Caco-2 (cell line): ENCODE measurements at regions not wholly inside any gene's neighbourhood (a gene's known extent, or its start where the extent isn't known, plus 50 kb on each side); places are given as distances from the start of the nearest gene placed in this dataset.

Experiments used
- BruUV-seq: library from RNA; stranded (reverse); fragments of 400-500 nt; replicated peaks from 2 replicates; lab custom pipeline; 2021; lab: Mats Ljungman, UMichigan
- CTCF ChIA-PET: fragments of 300-600 bp; sonication (Branson Sonifier 250); formaldehyde crosslinking; loops from one replicate; lab custom pipeline; 2022; ENCODE audit warnings: antibody characterized with exemption; lab: Charles Lee
- POLR2A ChIA-PET: fragments of 300-600 bp; sonication (Branson Sonifier 250); formaldehyde crosslinking; loops from one replicate; lab custom pipeline; 2022; ENCODE audit warnings: antibody characterized with exemption; lab: Charles Lee
- DNase-seq, 2 experiments: peaks; one replicate each; pipeline versions ENCODE4 v3.0.0 to v3.0.0-alpha.2; 2020 to 2022
- H3K27me3 ChIP-seq: replicated peaks from 2 replicates; pipeline ENCODE4 v1.6.0; 2011; ENCODE audit warnings: low read length; ENCODE audit not compliant: control insufficient read depth, insufficient read depth
- H3K36me3 ChIP-seq: 2 replicates; pipeline ENCODE4 v1.5.1; 2011; ENCODE audit warnings: low read length; ENCODE audit not compliant: control insufficient read depth, insufficient read depth
- H3K4me1 ChIP-seq: fragments of 250-450 bp; sonication (Bioruptor Pico); 2 replicates; pipeline ENCODE4 v1.5.1; 2020; ENCODE audit warnings: mild to moderate bottlenecking
- H3K4me3 ChIP-seq: 2 replicates; pipeline ENCODE4 v1.5.1; 2011; ENCODE audit warnings: low read depth, mild to moderate bottlenecking, control low read depth, low read length
- H3K9me3 ChIP-seq: fragments of 250-450 bp; sonication (Bioruptor Pico); 2 replicates; pipeline ENCODE4 v1.5.1; 2020; ENCODE audit warnings: mild to moderate bottlenecking, moderate library complexity
- H3K27ac Mint-ChIP-seq: one replicate; pipeline ENCODE4 v1.8.0; 2022; ENCODE audit warnings: mixed read lengths; ENCODE audit not compliant: unreplicated experiment
- H3K27me3 Mint-ChIP-seq: one replicate; pipeline ENCODE4 v1.8.0; 2022; ENCODE audit warnings: mixed read lengths; ENCODE audit not compliant: insufficient read depth, unreplicated experiment
- H3K36me3 Mint-ChIP-seq: one replicate; pipeline ENCODE4 v1.8.0; 2022; ENCODE audit warnings: mild to moderate bottlenecking, mixed read lengths; ENCODE audit not compliant: insufficient read depth, unreplicated experiment
- H3K4me1 Mint-ChIP-seq: one replicate; pipeline ENCODE4 v1.8.0; 2022; ENCODE audit warnings: low read depth, mixed read lengths; ENCODE audit not compliant: unreplicated experiment
- H3K4me3 Mint-ChIP-seq: one replicate; pipeline ENCODE4 v1.8.0; 2022; ENCODE audit warnings: mild to moderate bottlenecking, moderate library complexity, mixed read lengths; ENCODE audit not compliant: unreplicated experiment
- H3K9me3 Mint-ChIP-seq: one replicate; pipeline ENCODE4 v1.8.0; 2022; ENCODE audit warnings: mixed read lengths; ENCODE audit not compliant: unreplicated experiment
- CTCF ChIP-seq, 2 experiments: fragments of 200-600 bp in 1 of 2; IDR thresholded peaks; 1 replicate in 1 of 2; 2 replicates in 1 of 2; pipeline versions ENCODE4 v1.5.1 to v1.8.0; 2011 to 2022; ENCODE audit warnings: antibody characterized with exemption in 1 of 2, control low read depth in 1 of 2, inconsistent platforms in 1 of 2, low read depth in 1 of 2, low read length in 1 of 2, mild to moderate bottlenecking in 1 of 2, moderate library complexity in 1 of 2; ENCODE audit not compliant: insufficient read depth in 1 of 2, severe bottlenecking in 1 of 2, unreplicated experiment in 1 of 2
- intact Hi-C: fragments of 100-400 bp; cut with micrococcal nuclease; formaldehyde crosslinking; loops from one replicate; pipeline ENCODE4 v1.10.0; 2022; ENCODE audit not compliant: unreplicated experiment

- Mint-ChIP-seq H3K4me1 (no peaks in the 10 kb centered on the region), H3K27me3 (peaks cover 35% of the 10 kb centered on the region), H3K36me3 (no peaks in the 10 kb centered on the region), H3K9me3 (no peaks in the 10 kb centered on the region), H3K27ac (no peak overlapping the region), H3K4me3 (no peak overlapping the region)
- intact Hi-C loops, result no loop called here
- ChIA-PET POLR2A (no interaction called here), CTCF (no interaction called here)
- TF ChIP-seq CTCF (IDR thresholded peaks at IDR 0.05; ENCODE audit: insufficient read depth in 1 of 2, low read depth in 1 of 2, low read length in 1 of 2, severe bottlenecking in 1 of 2, unreplicated experiment in 1 of 2), result no peak
- no TSS peak for BruUV-seq
- no peak for DNase-seq
- H3K9me3 ChIP-seq, result no peaks in the 10 kb centered on the region
- H3K27me3 ChIP-seq, result no peaks in the 10 kb centered on the region
- H3K36me3 ChIP-seq, result no peaks in the 10 kb centered on the region
- H3K4me3 ChIP-seq, result no peak overlapping the region
- no peaks in the 10 kb centered on the region for H3K4me1 ChIP-seq
Measured at GRCh38 chr15:92294759-92295158, 98.9 kb upstream of the ST8SIA2 start.

GRCh38 chr15:92304223-92304975, 89.3 kb upstream of the ST8SIA2 start:
- Histone ChIP-seq H3K4me1 (no peaks in the 10 kb centered on the region), H3K4me3 (no peak overlapping the region), H3K9me3 (no peaks in the 10 kb centered on the region), H3K36me3 (no peaks in the 10 kb centered on the region), H3K27me3 (no peaks in the 10 kb centered on the region)
- POLR2A ChIA-PET, result no interaction called here
- intact Hi-C loops, result loop anchor here (1.0 kb wide), 1 partner anchor 27 kb away; no protein-coding TSS in a partner anchor
- Mint-ChIP-seq H3K4me1 (no peaks in the 10 kb centered on the region), H3K9me3 (peaks cover 10% of the 10 kb centered on the region), H3K27me3 (peaks cover 25% of the 10 kb centered on the region), H3K36me3 (no peaks in the 10 kb centered on the region), H3K27ac (no peak overlapping the region), H3K4me3 (no peak overlapping the region)
- CTCF ChIA-PET, result interaction anchor here (1.2 kb wide), 1 partner anchor 214 kb away, joined by 3 read pairs; no protein-coding TSS in a partner anchor
- DNase-seq, result no peak
- no TSS peak for BruUV-seq
- TF ChIP-seq CTCF (IDR thresholded peaks at IDR 0.05; ENCODE audit: insufficient read depth in 1 of 2, low read depth in 1 of 2, low read length in 1 of 2, severe bottlenecking in 1 of 2, unreplicated experiment in 1 of 2), result no peak

- ChIA-PET CTCF (interaction anchor here (1.2 kb wide), 1 partner anchor 215 kb away, joined by 3 read pairs; no protein-coding TSS in a partner anchor), POLR2A (no interaction called here)
- H3K9me3 ChIP-seq, result no peaks in the 10 kb centered on the region
- no peaks in the 10 kb centered on the region for H3K36me3 Mint-ChIP-seq
- no TSS peak for BruUV-seq
- H3K4me1 ChIP-seq, result no peaks in the 10 kb centered on the region
- no peak overlapping the region for H3K4me3 ChIP-seq
- no peak for TF ChIP-seq CTCF (IDR thresholded peaks at IDR 0.05; ENCODE audit: insufficient read depth in 1 of 2, low read depth in 1 of 2, low read length in 1 of 2, severe bottlenecking in 1 of 2, unreplicated experiment in 1 of 2)
- H3K27me3 Mint-ChIP-seq, result peaks cover 23% of the 10 kb centered on the region
- H3K36me3 ChIP-seq, result no peaks in the 10 kb centered on the region
- H3K4me1 Mint-ChIP-seq, result no peaks in the 10 kb centered on the region
- peaks cover 10% of the 10 kb centered on the region for H3K9me3 Mint-ChIP-seq
- no peak overlapping the region for H3K4me3 Mint-ChIP-seq
- no peak overlapping the region for H3K27ac Mint-ChIP-seq
- no peaks in the 10 kb centered on the region for H3K27me3 ChIP-seq
- no peak for DNase-seq
- intact Hi-C loops, result no loop called here
Measured at GRCh38 chr15:92305343-92305742, 88.3 kb upstream of the ST8SIA2 start.
